ENCODE measurements at regions not wholly inside any gene's neighbourhood (a gene's known extent, or its start where the extent isn't known, plus 50 kb on each side); places are given as distances from the start of the nearest gene placed in this dataset.

- TF ChIP-seq TAF1 (IDR thresholded peaks at IDR 0.05; ENCODE audit: borderline replicate concordance, insufficient read depth, low read length) = no peak
- no peak for TF ChIP-seq SIN3A (IDR thresholded peaks at IDR 0.05; ENCODE audit: borderline replicate concordance, insufficient read depth, low read length)
- no peak for TF ChIP-seq POLR2AphosphoS5 (IDR thresholded peaks at IDR 0.05; ENCODE audit: low read depth, low read length)
- TF ChIP-seq REST (IDR thresholded peaks at IDR 0.05; ENCODE audit: insufficient read depth in 1 of 2, low read depth in 2 of 2, low read length in 2 of 2) = no peak
Measured at GRCh38 chr12:45613855-45614254, 115.7 kb upstream of the ARID2 start.

All from PFSK-1 (cell line).